GM13977 (cell line): ENCODE measurements at regions not wholly inside any gene's neighbourhood (a gene's known extent, or its start where the extent isn't known, plus 50 kb on each side); places are given as distances from the start of the nearest gene placed in this dataset.
"Not testable (repeated sequence)": the region's sequence is repeated elsewhere in the genome, so short reads cannot be mapped to it uniquely, and the experiment has no call there.

Experiments used
- DNase-seq: peaks from one replicate; pipeline ENCODE4 v3.0.0; 2012; ENCODE audit warnings: low spot score
- CTCF ChIP-seq: IDR thresholded peaks from 2 replicates; pipeline ENCODE4 v1.5.1; 2012; ENCODE audit warnings: mild to moderate bottlenecking, control low read depth; ENCODE audit not compliant: insufficient read depth; ENCODE audit errors: extremely low read depth, missing control alignments
- in situ Hi-C: fragments of 300-500 bp; cut with MboI; formaldehyde crosslinking; loops from one replicate; pipeline ENCODE4 v1.12.0; 2022; ENCODE audit warnings: low sequenced_read_pairs, low pct_unique_long_range_greater_than_20kb, mixed read lengths, inconsistent platforms; ENCODE audit not compliant: unreplicated experiment

- no peak for TF ChIP-seq CTCF
- in situ Hi-C loops = no loop called here
- no peak for DNase-seq
Observed at GRCh38 chr16:62732092-62732491, 695.9 kb upstream of the CDH8 start.

GRCh38 chr16:62724670-62725269 lies 688.5 kb upstream of the CDH8 start:
- in situ Hi-C loops, DNase-seq: not testable (repeated sequence)

GRCh38 chr16:62720651-62721050 lies 684.4 kb upstream of the CDH8 start:
- in situ Hi-C loops = no loop called here
- no peak for DNase-seq
- no peak for TF ChIP-seq CTCF

- in situ Hi-C loops = no loop called here
- TF ChIP-seq CTCF = no peak
- no peak for DNase-seq
Observed at GRCh38 chr16:62717026-62717425, 680.8 kb upstream of the CDH8 start.

- TF ChIP-seq CTCF = no peak
- in situ Hi-C loops = no loop called here
- no peak for DNase-seq
Observed at GRCh38 chr16:62715701-62716100, 679.5 kb upstream of the CDH8 start.

- in situ Hi-C loops = no loop called here
- no peak for DNase-seq
- no peak for TF ChIP-seq CTCF
Observed at GRCh38 chr16:62712566-62712965, 676.3 kb upstream of the CDH8 start.

GRCh38 chr16:62711797-62712196 lies 675.6 kb upstream of the CDH8 start:
- TF ChIP-seq CTCF = no peak
- DNase-seq = no peak
- in situ Hi-C loops = no loop called here
